ENCODE measurements at regions not wholly inside any gene's neighbourhood (a gene's known extent, or its start where the extent isn't known, plus 50 kb on each side); places are given as distances from the start of the nearest gene placed in this dataset.

GRCh38 chr5:112549605-112550166 lies 130.6 kb upstream of the EPB41L4A start (continued):
- TF ChIP-seq ZNF511 (CRISPR knock-in tag; IDR thresholded peaks at IDR 0.05) (no peak), MBD1 (CRISPR knock-in tag; IDR thresholded peaks at IDR 0.05) (no peak), FOXA1 (IDR thresholded peaks at IDR 0.05; ENCODE audit: borderline replicate concordance) (no peak), E4F1 (CRISPR knock-in tag; IDR thresholded peaks at IDR 0.05; ENCODE audit: borderline replicate concordance) (no peak), XRCC4 (IDR thresholded peaks at IDR 0.05; ENCODE audit: extremely low read depth, insufficient read depth, insufficient read length) (no peak), NFATC3 (IDR thresholded peaks at IDR 0.05) (no peak), MTA1 (IDR thresholded peaks at IDR 0.05; ENCODE audit: borderline replicate concordance) (no peak; the same call in 1 of the 2 replicates), THAP7 (CRISPR knock-in tag; IDR thresholded peaks at IDR 0.05) (no peak), ESRRB (CRISPR knock-in tag; IDR thresholded peaks at IDR 0.05; ENCODE audit: borderline replicate concordance) (no peak), ZBTB5 (IDR thresholded peaks at IDR 0.05) (no peak), PHF8 (IDR thresholded peaks at IDR 0.05; ENCODE audit: borderline replicate concordance, low read length) (no peak), LARP7 (IDR thresholded peaks at IDR 0.05) (no peak), HNRNPUL1 (IDR thresholded peaks at IDR 0.05; ENCODE audit: low read length) (no peak), HDAC3 (IDR thresholded peaks at IDR 0.05; ENCODE audit: borderline replicate concordance, partially characterized antibody) (peak; percentile 85), CREBBP (IDR thresholded peaks at IDR 0.05; ENCODE audit: low read depth, low read length) (no peak), IFI16 (CRISPR knock-in tag; IDR thresholded peaks at IDR 0.05) (no peak), GTF2F1 (IDR thresholded peaks at IDR 0.05; ENCODE audit: low read depth, low read length) (no peak), ZKSCAN8 (CRISPR knock-in tag; IDR thresholded peaks at IDR 0.05) (no peak; the same call in 1 of the 2 replicates), CBFA2T2 (conservative IDR thresholded peaks at IDR 0.05) (peak; percentile 98), EWSR1 (IDR thresholded peaks at IDR 0.05; ENCODE audit: borderline replicate concordance, low read depth, partially characterized antibody) (no peak), TAF1 (IDR thresholded peaks at IDR 0.05; ENCODE audit: control insufficient read depth, extremely low read depth, insufficient read depth, low read length, severe bottlenecking) (no peak), SRF (CRISPR knock-in tag; IDR thresholded peaks at IDR 0.05) (no peak), BHLHE40 (IDR thresholded peaks at IDR 0.05; ENCODE audit: low read length) (no peak)
